GM12878 (cell line): ENCODE measurements at regions not wholly inside any gene's neighbourhood (a gene's known extent, or its start where the extent isn't known, plus 50 kb on each side); places are given as distances from the start of the nearest gene placed in this dataset.

Experiments used
- ATAC-seq: fragments of 200-7000 bp; cut with Tn5 transposase; 3 replicates; pipeline ENCODE4 v1.9.1; 2020; ENCODE audit warnings: mild to moderate bottlenecking, moderate library complexity
- BruUV-seq: library from RNA; stranded (reverse); fragments of 400-500 nt; replicated peaks from 2 replicates; lab custom pipeline; 2021; lab: Mats Ljungman, UMichigan
- CTCF ChIA-PET: fragments of 300-600 bp; sonication (Branson Sonifier 250); formaldehyde crosslinking; extraction: SDS; loops from one replicate; lab custom pipeline; 2021; ENCODE audit warnings: inconsistent platforms; lab: Yijun Ruan, JAX
- POLR2A ChIA-PET: fragments of 350-600 bp; formaldehyde crosslinking; extraction: SDS; loops from one replicate; lab custom pipeline; 2021; ENCODE audit warnings: inconsistent platforms; lab: Charles Lee
- RAD21 ChIA-PET: fragments of 300-600 bp; sonication (Branson Sonifier 250); formaldehyde crosslinking; loops from one replicate; lab custom pipeline; 2023; ENCODE audit warnings: antibody characterized with exemption; ENCODE audit not compliant: unreplicated experiment; lab: Charles Lee
- SMC1A ChIA-PET: fragments of 300-600 bp; sonication (Branson Sonifier 250); formaldehyde crosslinking; loops from one replicate; lab custom pipeline; 2023; ENCODE audit not compliant: unreplicated experiment, uncharacterized antibody; lab: Charles Lee
- DNase-seq: peaks from one replicate; pipeline ENCODE4 v3.0.0-alpha.2; 2011; ENCODE audit warnings: low read depth, low spot score
- FAIRE-seq: peaks from 3 replicates; lab custom pipeline; 2011; peaks lifted over from hg19 to GRCh38; lab: Jason Lieb, UNC
- H2AFZ ChIP-seq: 2 replicates; pipeline ENCODE4 v1.6.0; 2011; ENCODE audit warnings: low read depth, low read length, control low read depth; ENCODE audit not compliant: control insufficient read depth
- H3K27ac ChIP-seq: 2 replicates; pipeline ENCODE4 v1.5.1; 2011; ENCODE audit warnings: control low read depth; ENCODE audit not compliant: control insufficient read depth, insufficient read depth
- H3K27me3 ChIP-seq, 2 experiments: replicated peaks in 1 of 2; 2 replicates each; pipeline versions ENCODE4 v1.6.0 to v1.6.1; 2011; ENCODE audit warnings: low read length in 1 of 2; ENCODE audit not compliant: control insufficient read depth in 2 of 2, insufficient read depth in 2 of 2
- H3K36me3 ChIP-seq, 2 experiments: 2 replicates each; pipeline ENCODE4 v1.5.1; 2011; ENCODE audit warnings: low read length in 1 of 2; ENCODE audit not compliant: control insufficient read depth in 2 of 2, insufficient read depth in 2 of 2
- H3K4me1 ChIP-seq: 2 replicates; pipeline ENCODE4 v1.6.1; 2011; ENCODE audit warnings: mild to moderate bottlenecking, low read length, moderate library complexity, mixed read lengths; ENCODE audit not compliant: control insufficient read depth, insufficient read depth
- H3K4me2 ChIP-seq: 2 replicates; pipeline ENCODE4 v1.6.0; 2011; ENCODE audit warnings: control low read depth; ENCODE audit not compliant: control insufficient read depth, insufficient read depth
- H3K4me3 ChIP-seq: fragments of 200-600 bp; sonication (generic); 2 replicates; pipeline ENCODE4 v1.5.1; 2016
- H3K79me2 ChIP-seq: 2 replicates; pipeline ENCODE4 v1.6.0; 2011; ENCODE audit warnings: low read length; ENCODE audit not compliant: control insufficient read depth, insufficient read depth
- H3K9ac ChIP-seq: 2 replicates; pipeline ENCODE4 v1.8.0; 2011; ENCODE audit warnings: low read length, control low read depth, mixed read lengths; ENCODE audit not compliant: control insufficient read depth, insufficient read depth
- H3K9me3 ChIP-seq: replicated peaks from 3 replicates; pipeline ENCODE4 v1.5.1; 2011; ENCODE audit warnings: mild to moderate bottlenecking, low read length; ENCODE audit not compliant: control insufficient read depth, insufficient read depth
- H4K20me1 ChIP-seq: 2 replicates; pipeline ENCODE4 v1.6.0; 2011; ENCODE audit not compliant: control insufficient read depth, insufficient read depth
- ASH2L ChIP-seq: fragments of 300-600, 200-600 bp; sonication (generic); IDR thresholded peaks from 2 replicates; pipeline ENCODE4 v1.6.1; 2017; ENCODE audit warnings: low read depth, mild to moderate bottlenecking, borderline replicate concordance
- BCL11A ChIP-seq: IDR thresholded peaks from 2 replicates; pipeline ENCODE4 v1.6.1; 2011; ENCODE audit warnings: low read depth, low read length
- CHD1 ChIP-seq: IDR thresholded peaks from 2 replicates; pipeline ENCODE4 v1.6.1; 2012; ENCODE audit warnings: low read depth, low read length, improper control_type of control experiment
- CREM ChIP-seq: IDR thresholded peaks from 2 replicates; pipeline ENCODE4 v1.6.1; 2014; ENCODE audit warnings: antibody characterized with exemption, low read depth
- FOS ChIP-seq: IDR thresholded peaks from 3 replicates; pipeline ENCODE4 v1.6.1; 2011; ENCODE audit warnings: borderline replicate concordance; ENCODE audit not compliant: insufficient read length; ENCODE audit errors: extremely low read depth
- KLF5 ChIP-seq: fragments of 450-650 bp; IDR thresholded peaks from 2 replicates; pipeline ENCODE4 v1.6.1; 2014; ENCODE audit warnings: mild to moderate bottlenecking; ENCODE audit not compliant: partially characterized antibody
- MTA3 ChIP-seq: IDR thresholded peaks from 2 replicates; pipeline ENCODE4 v1.6.1; 2012; ENCODE audit warnings: low read length, inconsistent platforms, borderline replicate concordance
- RFX5 ChIP-seq: IDR thresholded peaks from 2 replicates; pipeline ENCODE4 v1.6.1; 2011; ENCODE audit warnings: low read depth, low read length, improper control_type of control experiment
- SREBF2 ChIP-seq: IDR thresholded peaks from 2 replicates; pipeline ENCODE4 v1.6.1; 2012; ENCODE audit warnings: mild to moderate bottlenecking, low read length
- TBL1XR1 ChIP-seq: IDR thresholded peaks from 2 replicates; pipeline ENCODE4 v1.6.1; 2012; ENCODE audit warnings: low read depth, low read length, improper control_type of control experiment
- TCF12 ChIP-seq: IDR thresholded peaks from 2 replicates; pipeline ENCODE4 v1.6.1; 2011; ENCODE audit warnings: low read depth, mild to moderate bottlenecking, low read length
- TCF3 ChIP-seq: IDR thresholded peaks from 2 replicates; pipeline ENCODE4 v1.6.1; 2012; ENCODE audit warnings: low read depth, mild to moderate bottlenecking, low read length, borderline replicate concordance; ENCODE audit not compliant: insufficient read depth
- ZNF217 ChIP-seq: fragments of 450-650 bp; IDR thresholded peaks from 2 replicates; pipeline ENCODE4 v1.6.1; 2017; ENCODE audit warnings: antibody characterized with exemption, mild to moderate bottlenecking
- ZNF274 ChIP-seq: IDR thresholded peaks from one replicate; pipeline ENCODE4 v1.8.0; 2011; ENCODE audit not compliant: insufficient read length, insufficient read depth
- WGBS: methylation state at CpG from one replicate; pipeline ENCODE4 v1.1.6; 2016; ENCODE audit warnings: low lambda C conversion rate; ENCODE audit not compliant: insufficient replicate concordance, insufficient coverage; ENCODE audit errors: missing lambda C conversion rate; 5-methylcytosine and 5-hydroxymethylcytosine counted together
- in situ Hi-C: fragments of 300-500 bp; cut with MboI; formaldehyde crosslinking; loops from 9 replicates; pipeline ENCODE4 v1.14.3; 2018; ENCODE audit warnings: mixed read lengths
- intact Hi-C: fragments of 100-400 bp; cut with micrococcal nuclease; formaldehyde crosslinking; loops from one replicate; pipeline ENCODE4 v1.14.2; 2022; ENCODE audit not compliant: unreplicated experiment
- TF ChIP-seq, protein P1 (sequence below): fragments of 450-650 bp; IDR thresholded peaks from 2 replicates; pipeline ENCODE4 v1.6.1; 2016; ENCODE audit warnings: mild to moderate bottlenecking, moderate library complexity, borderline replicate concordance
- TF ChIP-seq, protein P2 (sequence below): IDR thresholded peaks from 2 replicates; pipeline ENCODE4 v1.6.1; 2012; ENCODE audit warnings: low read depth, low read length, improper control_type of control experiment

DNA sequence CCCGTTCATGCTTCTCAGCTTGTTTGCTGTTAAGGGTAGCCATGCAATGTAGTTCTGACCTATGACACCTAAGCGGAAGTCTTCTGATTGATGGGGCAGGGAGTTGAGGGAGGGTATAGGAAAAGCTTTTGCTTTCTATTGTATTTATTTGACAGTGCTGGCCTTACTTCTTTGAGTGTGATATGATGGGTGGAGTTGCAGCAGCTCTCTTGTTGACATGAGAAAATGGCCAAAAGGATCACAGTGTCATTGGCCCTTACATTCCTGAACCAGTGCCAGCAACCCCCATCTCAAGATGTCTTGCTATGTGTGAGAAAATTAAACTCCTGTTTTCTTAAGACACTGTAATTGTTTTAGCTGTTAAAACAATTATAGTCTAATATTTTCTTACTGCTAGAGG, 117.5 kb downstream of the SAMD5 start:
- ChIA-PET RAD21 (no interaction called here), SMC1A (interaction anchor here (1.1 kb wide), 1 partner anchor 9 kb away, joined by 3 read pairs; no protein-coding TSS in a partner anchor), POLR2A (no interaction called here), CTCF (no interaction called here)
- FAIRE-seq (no peak), ATAC-seq (no peak)
- in situ Hi-C loops = no loop called here
- Histone ChIP-seq H2AFZ (no peak overlapping the region), H3K36me3 (no peaks in the 10 kb centered on the region), H3K9me3 (no peaks in the 10 kb centered on the region), H3K9ac (no peak overlapping the region), H4K20me1 (no peaks in the 10 kb centered on the region), H3K27me3 (no peaks in the 10 kb centered on the region)
- 47% methylated on average over 2 of the region's 2 CpGs for WGBS
- TF ChIP-seq KLF5 (no peak), BCL11A (no peak), ZNF217 (no peak)
- TF ChIP-seq, all 136 proteins: peak for 0
- Histone ChIP-seq H3K4me3 (no peak overlapping the region), H3K4me1 (no peaks in the 10 kb centered on the region), H3K4me2 (no peak overlapping the region), H3K27ac (no peak overlapping the region), H3K79me2 (no peaks in the 10 kb centered on the region)
- no peak for DNase-seq
- no TSS peak for BruUV-seq
- intact Hi-C loops = no loop called here

DNA sequence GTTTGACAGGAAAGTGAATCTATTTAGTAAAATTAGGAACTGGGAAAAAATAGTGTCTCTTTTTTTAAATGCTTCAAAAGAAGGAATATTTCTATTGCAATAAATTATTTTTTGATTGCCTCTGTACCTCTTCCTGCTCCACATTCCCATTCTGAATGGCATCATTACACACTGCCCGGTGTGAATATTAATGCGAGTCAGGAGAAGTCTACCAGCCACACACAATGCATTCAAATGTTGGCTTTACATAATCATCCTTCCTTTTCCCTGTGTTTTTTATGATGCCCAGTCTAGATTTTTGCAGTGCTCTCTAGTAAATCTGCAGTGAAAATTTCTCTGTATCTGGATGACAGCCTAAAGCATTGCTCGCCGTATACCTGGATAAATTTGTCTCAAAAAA, 118.9 kb downstream of the SAMD5 start:
- no peak for ATAC-seq
- SMC1A ChIA-PET = interaction anchor here (0.6 kb wide), 1 partner anchor 113 kb away, joined by 3 read pairs; no protein-coding TSS in a partner anchor

More for the DNA sequence above, 118.9 kb downstream of the SAMD5 start:
- H3K36me3 ChIP-seq = no peaks in the 10 kb centered on the region
- 11% methylated on average over 4 of the region's 4 CpGs for WGBS
- RAD21 ChIA-PET = no interaction called here
- H2AFZ ChIP-seq = no peak overlapping the region
- no peaks in the 10 kb centered on the region for H3K27me3 ChIP-seq
- FAIRE-seq (no peak), DNase-seq (no peak)
- H3K9ac ChIP-seq = no peak overlapping the region
- intact Hi-C loops = no loop called here
- no peak overlapping the region for H3K4me2 ChIP-seq
- CTCF ChIA-PET = no interaction called here
- H3K4me1 ChIP-seq = no peaks in the 10 kb centered on the region
- POLR2A ChIA-PET = no interaction called here
- TF ChIP-seq ZNF274 (no peak), CHD1 (no peak), FOS (no peak), SREBF2 (no peak), TCF12 (no peak), TCF3 (no peak), ASH2L (no peak), RFX5 (no peak), TBL1XR1 (no peak), MTA3 (no peak), CREM (no peak)
- TF ChIP-seq, protein P1, sequence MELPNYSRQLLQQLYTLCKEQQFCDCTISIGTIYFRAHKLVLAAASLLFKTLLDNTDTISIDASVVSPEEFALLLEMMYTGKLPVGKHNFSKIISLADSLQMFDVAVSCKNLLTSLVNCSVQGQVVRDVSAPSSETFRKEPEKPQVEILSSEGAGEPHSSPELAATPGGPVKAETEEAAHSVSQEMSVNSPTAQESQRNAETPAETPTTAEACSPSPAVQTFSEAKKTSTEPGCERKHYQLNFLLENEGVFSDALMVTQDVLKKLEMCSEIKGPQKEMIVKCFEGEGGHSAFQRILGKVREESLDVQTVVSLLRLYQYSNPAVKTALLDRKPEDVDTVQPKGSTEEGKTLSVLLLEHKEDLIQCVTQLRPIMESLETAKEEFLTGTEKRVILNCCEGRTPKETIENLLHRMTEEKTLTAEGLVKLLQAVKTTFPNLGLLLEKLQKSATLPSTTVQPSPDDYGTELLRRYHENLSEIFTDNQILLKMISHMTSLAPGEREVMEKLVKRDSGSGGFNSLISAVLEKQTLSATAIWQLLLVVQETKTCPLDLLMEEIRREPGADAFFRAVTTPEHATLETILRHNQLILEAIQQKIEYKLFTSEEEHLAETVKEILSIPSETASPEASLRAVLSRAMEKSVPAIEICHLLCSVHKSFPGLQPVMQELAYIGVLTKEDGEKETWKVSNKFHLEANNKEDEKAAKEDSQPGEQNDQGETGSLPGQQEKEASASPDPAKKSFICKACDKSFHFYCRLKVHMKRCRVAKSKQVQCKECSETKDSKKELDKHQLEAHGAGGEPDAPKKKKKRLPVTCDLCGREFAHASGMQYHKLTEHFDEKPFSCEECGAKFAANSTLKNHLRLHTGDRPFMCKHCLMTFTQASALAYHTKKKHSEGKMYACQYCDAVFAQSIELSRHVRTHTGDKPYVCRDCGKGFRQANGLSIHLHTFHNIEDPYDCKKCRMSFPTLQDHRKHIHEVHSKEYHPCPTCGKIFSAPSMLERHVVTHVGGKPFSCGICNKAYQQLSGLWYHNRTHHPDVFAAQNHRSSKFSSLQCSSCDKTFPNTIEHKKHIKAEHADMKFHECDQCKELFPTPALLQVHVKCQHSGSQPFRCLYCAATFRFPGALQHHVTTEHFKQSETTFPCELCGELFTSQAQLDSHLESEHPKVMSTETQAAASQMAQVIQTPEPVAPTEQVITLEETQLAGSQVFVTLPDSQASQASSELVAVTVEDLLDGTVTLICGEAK = no peak
- TF ChIP-seq, protein P2, sequence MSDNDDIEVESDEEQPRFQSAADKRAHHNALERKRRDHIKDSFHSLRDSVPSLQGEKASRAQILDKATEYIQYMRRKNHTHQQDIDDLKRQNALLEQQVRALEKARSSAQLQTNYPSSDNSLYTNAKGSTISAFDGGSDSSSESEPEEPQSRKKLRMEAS = no peak
- in situ Hi-C loops = no loop called here
- no peaks in the 10 kb centered on the region for H3K79me2 ChIP-seq
- no peaks in the 10 kb centered on the region for H4K20me1 ChIP-seq
- no TSS peak for BruUV-seq
- no peak overlapping the region for H3K4me3 ChIP-seq
- H3K27ac ChIP-seq = no peak overlapping the region
- no peaks in the 10 kb centered on the region for H3K9me3 ChIP-seq
